Calu3 (cell line): ENCODE measurements at regions not wholly inside any gene's neighbourhood (a gene's known extent, or its start where the extent isn't known, plus 50 kb on each side); places are given as distances from the start of the nearest gene placed in this dataset.

Source experiments
- BruUV-seq: library from RNA; stranded (reverse); fragments of 400-500 nt; replicated peaks from 2 replicates; lab custom pipeline; 2021; lab: Mats Ljungman, UMichigan
- CTCF ChIA-PET: fragments of 300-600 bp; sonication (Branson Sonifier 250); formaldehyde crosslinking; loops from one replicate; lab custom pipeline; 2022; ENCODE audit warnings: antibody characterized with exemption; lab: Charles Lee
- DNase-seq: peaks from one replicate; pipeline ENCODE4 v3.0.0; 2022
- H3K27ac Mint-ChIP-seq: one replicate; pipeline ENCODE4 v1.8.0; 2022; ENCODE audit warnings: mixed read lengths; ENCODE audit not compliant: unreplicated experiment
- H3K27me3 Mint-ChIP-seq: one replicate; pipeline ENCODE4 v1.8.0; 2022; ENCODE audit warnings: mixed read lengths; ENCODE audit not compliant: unreplicated experiment
- H3K36me3 Mint-ChIP-seq: one replicate; pipeline ENCODE4 v1.8.0; 2022; ENCODE audit warnings: mild to moderate bottlenecking, moderate library complexity, mixed read lengths; ENCODE audit not compliant: insufficient read depth, unreplicated experiment
- H3K4me1 Mint-ChIP-seq: one replicate; pipeline ENCODE4 v1.8.0; 2022; ENCODE audit warnings: mild to moderate bottlenecking, low read depth, mixed read lengths; ENCODE audit not compliant: unreplicated experiment
- H3K4me3 Mint-ChIP-seq: one replicate; pipeline ENCODE4 v1.8.0; 2022; ENCODE audit warnings: mild to moderate bottlenecking, low read depth, moderate library complexity, mixed read lengths; ENCODE audit not compliant: unreplicated experiment
- H3K9me3 Mint-ChIP-seq: one replicate; pipeline ENCODE4 v1.8.0; 2022; ENCODE audit warnings: low read depth, mixed read lengths; ENCODE audit not compliant: unreplicated experiment
- CTCF ChIP-seq: fragments of 200-600 bp; IDR thresholded peaks from one replicate; pipeline ENCODE4 v1.8.0; 2022; ENCODE audit warnings: antibody characterized with exemption; ENCODE audit not compliant: unreplicated experiment
- intact Hi-C: fragments of 100-400 bp; cut with micrococcal nuclease; formaldehyde crosslinking; loops from one replicate; pipeline ENCODE4 v1.10.0; 2022; ENCODE audit not compliant: unreplicated experiment

DNA sequence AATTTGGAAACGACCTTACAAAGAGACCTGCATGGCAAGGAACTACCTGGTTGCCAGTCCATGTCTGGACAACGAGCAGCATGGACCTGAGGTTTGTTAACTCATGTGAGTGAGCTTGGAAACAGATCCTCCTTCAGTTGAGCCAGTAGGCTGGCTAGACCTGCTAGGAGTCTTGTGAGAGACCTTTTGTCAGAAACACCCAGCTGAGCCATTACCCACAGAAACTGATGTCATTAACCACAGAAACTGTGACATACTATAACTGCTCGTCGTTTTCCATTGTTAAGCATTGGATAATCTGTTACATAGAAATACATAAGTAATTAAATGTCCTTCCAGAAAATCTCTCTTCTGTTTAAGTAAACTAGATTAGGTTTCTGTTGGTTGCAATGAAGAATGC lies 211.1 kb upstream of the C21orf91 start:
- no TSS peak for BruUV-seq
- H3K27ac Mint-ChIP-seq, result no peak overlapping the region
- no peaks in the 10 kb centered on the region for H3K36me3 Mint-ChIP-seq
- intact Hi-C loops, result no loop called here
- no peaks in the 10 kb centered on the region for H3K27me3 Mint-ChIP-seq
- DNase-seq, result no peak
- no peak for TF ChIP-seq CTCF
- H3K9me3 Mint-ChIP-seq, result peaks cover 7% of the 10 kb centered on the region
- no peaks in the 10 kb centered on the region for H3K4me1 Mint-ChIP-seq
- CTCF ChIA-PET, result no interaction called here
- H3K4me3 Mint-ChIP-seq, result no peak overlapping the region

GRCh38 chr21:18026359-18026758 lies 207.2 kb upstream of the C21orf91 start:
- H3K4me1 Mint-ChIP-seq, result no peaks in the 10 kb centered on the region
- no peak overlapping the region for H3K27ac Mint-ChIP-seq
- no peak overlapping the region for H3K4me3 Mint-ChIP-seq
- peaks cover 2% of the 10 kb centered on the region for H3K9me3 Mint-ChIP-seq
- CTCF ChIA-PET, result no interaction called here
- BruUV-seq, result no TSS peak
- intact Hi-C loops, result no loop called here
- H3K27me3 Mint-ChIP-seq, result no peaks in the 10 kb centered on the region
- no peaks in the 10 kb centered on the region for H3K36me3 Mint-ChIP-seq
- DNase-seq, result no peak
- TF ChIP-seq CTCF, result no peak

DNA sequence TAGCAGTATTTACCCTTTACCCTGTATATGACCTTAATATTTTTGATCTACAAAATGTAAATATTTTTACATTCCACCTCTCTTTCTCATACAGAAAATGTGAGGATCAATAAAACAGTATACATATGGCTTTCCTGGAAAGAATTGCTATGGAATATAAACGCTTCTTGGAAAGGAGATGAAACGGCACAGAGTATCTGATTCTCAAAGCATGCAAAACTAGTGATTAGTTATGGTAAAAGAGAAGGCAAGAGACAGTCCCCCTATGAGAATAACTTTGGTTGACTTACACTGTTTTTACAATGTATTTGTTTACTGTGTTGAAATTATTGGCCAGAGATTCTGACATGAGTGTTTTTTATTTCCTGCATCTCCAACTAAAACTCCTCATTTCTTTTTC lies 204.6 kb upstream of the C21orf91 start:
- no peak for TF ChIP-seq CTCF
- intact Hi-C loops, result no loop called here
- CTCF ChIA-PET, result no interaction called here
- no peak overlapping the region for H3K4me3 Mint-ChIP-seq
- DNase-seq, result no peak
- no peaks in the 10 kb centered on the region for H3K36me3 Mint-ChIP-seq
- peaks cover 2% of the 10 kb centered on the region for H3K9me3 Mint-ChIP-seq
- H3K27me3 Mint-ChIP-seq, result no peaks in the 10 kb centered on the region
- no peak overlapping the region for H3K27ac Mint-ChIP-seq
- no peaks in the 10 kb centered on the region for H3K4me1 Mint-ChIP-seq
- no TSS peak for BruUV-seq

DNA sequence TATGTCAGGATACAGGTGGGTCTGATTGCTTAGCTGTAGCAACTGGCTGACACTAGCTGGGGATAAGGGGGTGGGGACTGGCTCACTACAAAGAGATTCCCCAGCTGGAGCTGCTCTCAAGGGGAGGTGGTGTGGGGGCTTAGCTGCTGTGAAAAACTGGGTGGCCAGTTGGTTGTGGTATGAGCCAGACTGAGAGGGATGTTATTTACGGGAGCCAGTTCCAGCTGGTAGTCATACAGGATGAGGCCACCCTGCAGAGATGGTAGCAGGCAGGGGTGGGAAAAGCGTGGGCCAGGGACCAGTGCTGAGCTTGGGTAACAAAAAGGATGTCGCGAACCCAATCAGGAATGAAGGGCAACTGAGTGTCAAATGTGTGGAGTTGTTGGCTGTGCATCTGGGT lies 204.0 kb upstream of the C21orf91 start:
- TF ChIP-seq CTCF, result no peak
- Mint-ChIP-seq H3K36me3 (no peaks in the 10 kb centered on the region), H3K9me3 (peaks cover 1% of the 10 kb centered on the region), H3K27ac (no peak overlapping the region), H3K27me3 (no peaks in the 10 kb centered on the region), H3K4me3 (no peak overlapping the region), H3K4me1 (no peaks in the 10 kb centered on the region)
- CTCF ChIA-PET, result no interaction called here
- no peak for DNase-seq
- intact Hi-C loops, result no loop called here
- no TSS peak for BruUV-seq
